DLD1 (cell line): ENCODE measurements at regions not wholly inside any gene's neighbourhood (a gene's known extent, or its start where the extent isn't known, plus 50 kb on each side); places are given as distances from the start of the nearest gene placed in this dataset.
"Not testable (repeated sequence)": the region's sequence is repeated elsewhere in the genome, so short reads cannot be mapped to it uniquely, and the experiment has no call there.

Source experiments
- in situ Hi-C: cut with HindIII; loops from 2 replicates; pipeline ENCODE4 v1.10.0; 2017; ENCODE audit warnings: low sequenced_read_pairs

DNA sequence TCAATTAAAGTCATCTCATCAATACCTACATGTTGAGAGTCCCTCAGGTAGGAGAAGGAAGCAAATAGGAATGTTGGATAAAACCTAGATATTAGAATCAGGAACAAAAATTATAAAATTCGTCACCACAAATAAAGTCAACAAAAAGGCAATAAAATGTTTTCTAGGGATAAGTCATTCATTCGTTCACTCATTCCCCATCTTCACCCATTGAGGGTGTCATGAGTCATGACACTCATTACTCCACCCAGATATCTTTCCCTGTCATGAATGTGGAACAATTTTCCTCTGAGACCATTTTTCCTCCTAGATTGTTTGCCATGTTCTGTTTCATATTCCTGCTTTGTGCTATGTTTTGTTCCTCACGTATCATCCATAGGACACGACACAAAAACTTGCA is 50.9 kb upstream of the OLIG3 start:
- in situ Hi-C loops: no loop called here

DNA sequence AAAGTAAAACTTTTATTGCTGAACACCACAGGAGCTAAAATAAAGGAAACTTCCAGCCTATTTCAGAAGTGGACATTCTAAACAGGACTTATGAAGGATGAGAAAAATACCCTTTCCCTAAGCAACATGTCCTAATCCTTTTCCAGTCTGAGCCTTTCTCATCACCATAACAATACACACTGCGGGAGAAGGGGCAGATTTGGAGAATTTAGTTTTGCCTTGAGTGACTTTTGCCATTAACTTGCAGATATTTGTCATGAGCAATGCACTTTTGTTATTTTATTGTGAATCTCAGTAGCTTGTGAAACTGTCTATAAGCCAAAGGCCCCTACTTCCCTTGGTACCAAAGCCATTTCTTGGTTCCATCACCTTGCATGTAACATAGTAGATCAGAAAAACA is 53.0 kb upstream of the OLIG3 start:
- in situ Hi-C loops: no loop called here

DNA sequence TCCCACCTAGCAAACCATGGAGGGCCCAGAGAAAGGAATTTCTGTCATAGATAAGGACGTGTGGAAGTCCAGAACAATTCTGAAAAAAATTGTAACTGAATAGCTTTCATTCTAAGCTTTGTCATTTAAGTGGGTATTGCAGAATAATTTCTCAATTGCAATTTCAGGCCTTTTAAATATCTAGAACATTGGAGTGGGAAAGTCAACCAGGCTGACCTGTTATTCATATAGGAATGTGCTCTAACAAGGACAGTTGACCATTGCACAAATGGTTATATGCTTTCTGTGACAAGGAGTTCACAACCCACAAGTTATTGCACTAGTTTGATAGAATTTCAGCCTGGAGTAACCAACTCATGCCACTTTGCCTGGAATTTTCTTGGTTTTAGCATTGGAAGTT is 53.4 kb upstream of the OLIG3 start:
- in situ Hi-C loops: no loop called here

DNA sequence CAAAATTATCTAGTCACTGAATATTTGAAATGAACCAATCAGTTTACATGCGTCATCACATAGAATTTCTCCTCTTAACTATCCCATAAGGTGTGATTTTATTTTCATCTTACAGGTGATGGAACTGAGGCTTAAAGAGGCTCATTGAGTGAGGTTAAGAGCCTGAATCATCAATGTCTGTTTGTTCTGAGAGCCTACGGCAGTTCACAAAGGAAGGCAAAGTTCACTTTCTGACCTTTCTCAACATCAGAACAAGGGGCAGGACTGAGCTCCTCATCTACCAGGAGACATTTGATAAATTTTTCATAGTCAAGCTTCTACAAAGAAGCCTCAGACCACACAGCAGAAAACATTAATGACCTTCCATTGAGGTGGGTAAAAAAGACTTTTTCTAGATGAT is 54.9 kb upstream of the OLIG3 start:
- in situ Hi-C loops: no loop called here

DNA sequence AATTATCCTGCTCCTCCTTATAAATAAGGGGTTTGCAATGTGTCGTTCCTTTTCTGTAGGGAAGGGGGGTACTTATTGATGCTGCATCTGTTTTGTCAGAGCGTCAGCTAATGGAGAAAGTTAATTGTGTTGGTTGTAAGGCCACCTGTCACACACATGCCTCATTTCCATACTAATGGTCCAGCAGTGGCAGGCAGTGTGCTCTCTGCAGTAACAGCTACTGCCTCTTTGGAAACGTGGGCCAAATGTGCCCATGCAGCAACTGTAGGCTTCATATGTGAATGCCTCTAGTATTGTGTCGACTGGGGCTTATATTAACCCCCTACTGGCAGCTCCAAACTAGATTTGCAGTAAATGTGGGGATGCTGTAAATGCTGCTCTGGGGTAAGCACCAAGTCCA is 56.3 kb upstream of the OLIG3 start:
- in situ Hi-C loops: no loop called here

DNA sequence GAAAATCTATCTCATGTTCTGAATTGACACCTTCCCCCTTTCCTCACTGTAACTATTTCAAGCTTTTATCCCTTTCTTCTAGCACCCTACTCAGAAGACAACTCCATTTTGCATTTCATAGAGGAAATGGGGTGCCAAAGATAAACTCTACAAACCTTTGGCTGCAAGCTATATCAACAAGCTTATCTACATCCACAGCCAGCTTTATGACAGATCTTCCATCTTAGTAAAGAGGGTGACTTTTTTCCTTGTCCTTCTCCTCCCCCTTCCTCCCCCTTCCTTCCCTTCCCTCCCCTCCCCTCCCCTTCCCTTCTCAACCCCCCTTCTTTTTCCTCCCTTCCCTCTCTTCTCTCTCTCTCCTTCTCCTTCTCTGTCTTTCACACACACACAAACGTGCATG is 58.0 kb upstream of the OLIG3 start:
- in situ Hi-C loops: no loop called here

DNA sequence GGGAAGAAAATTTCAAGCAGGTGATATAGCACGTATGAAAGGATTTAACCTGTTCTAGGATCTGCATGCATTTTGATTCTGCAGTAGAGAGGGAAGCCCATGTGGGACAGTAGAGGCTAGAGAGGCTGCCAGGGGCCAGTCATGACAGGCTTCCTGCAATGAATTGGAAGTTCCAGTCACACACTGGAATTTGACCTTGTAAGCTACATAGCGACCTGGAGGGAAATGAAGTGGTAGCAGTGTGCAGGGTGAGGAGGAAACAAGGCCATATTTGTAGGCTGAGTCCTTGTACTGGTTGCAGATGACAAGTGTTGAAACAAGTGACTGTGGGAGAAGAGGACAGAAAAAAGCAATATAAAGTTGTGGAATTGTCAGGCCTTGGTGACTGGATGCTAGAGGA is 58.6 kb upstream of the OLIG3 start:
- in situ Hi-C loops: no loop called here

DNA sequence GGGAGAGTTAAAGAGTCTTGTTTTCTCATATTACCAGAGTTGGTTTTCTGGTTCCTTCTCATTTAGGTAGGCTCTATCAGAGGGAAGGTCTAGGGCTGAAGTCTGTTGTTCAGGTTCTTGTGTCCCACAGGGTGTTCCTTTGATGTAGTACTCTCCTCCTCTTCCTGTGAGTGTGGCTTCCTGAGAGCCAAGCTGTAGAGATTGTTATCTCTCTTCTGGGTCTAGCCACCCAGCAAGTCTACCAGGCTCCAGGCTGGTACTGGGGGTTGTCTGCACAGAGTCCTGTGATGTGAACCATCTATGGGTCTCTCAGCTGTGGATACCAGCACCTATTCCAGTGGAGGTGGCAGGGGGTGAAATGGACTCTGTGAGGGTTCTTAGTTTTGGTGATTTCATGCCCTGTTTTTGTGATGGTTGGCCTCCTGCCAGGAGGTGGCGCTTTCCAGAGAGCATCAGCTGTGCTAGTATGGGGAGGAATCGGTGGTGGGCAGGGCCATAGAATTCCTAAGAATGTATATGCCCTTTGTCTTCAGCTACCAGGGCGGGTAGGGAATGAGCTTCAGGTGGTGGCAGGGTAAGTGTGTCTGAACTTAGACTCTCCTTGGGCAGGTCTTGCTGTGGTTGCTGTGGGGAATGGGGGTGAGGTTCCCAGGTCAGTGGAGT is 65.5 kb upstream of the OLIG3 start:
- in situ Hi-C loops: not testable (repeated sequence)

DNA sequence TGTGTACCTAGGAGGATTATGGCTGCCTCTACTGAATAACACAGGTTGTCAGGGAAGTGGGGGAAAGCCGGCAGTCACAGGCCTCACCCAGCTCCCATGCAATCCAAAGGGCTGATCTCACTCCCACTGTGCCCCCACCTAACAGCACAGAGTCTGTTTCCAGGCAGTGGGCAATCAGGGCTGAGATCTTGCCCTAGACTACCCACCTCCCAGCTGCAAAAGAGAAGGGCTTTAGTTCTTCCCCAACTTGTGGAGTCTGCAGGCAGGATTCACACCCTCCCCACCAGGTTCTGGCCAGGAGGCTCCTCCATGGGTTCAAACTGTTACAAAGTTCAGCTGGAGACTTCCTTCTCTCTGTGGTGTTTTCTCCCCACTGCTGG is 66.0 kb upstream of the OLIG3 start:
- in situ Hi-C loops: no loop called here

DNA sequence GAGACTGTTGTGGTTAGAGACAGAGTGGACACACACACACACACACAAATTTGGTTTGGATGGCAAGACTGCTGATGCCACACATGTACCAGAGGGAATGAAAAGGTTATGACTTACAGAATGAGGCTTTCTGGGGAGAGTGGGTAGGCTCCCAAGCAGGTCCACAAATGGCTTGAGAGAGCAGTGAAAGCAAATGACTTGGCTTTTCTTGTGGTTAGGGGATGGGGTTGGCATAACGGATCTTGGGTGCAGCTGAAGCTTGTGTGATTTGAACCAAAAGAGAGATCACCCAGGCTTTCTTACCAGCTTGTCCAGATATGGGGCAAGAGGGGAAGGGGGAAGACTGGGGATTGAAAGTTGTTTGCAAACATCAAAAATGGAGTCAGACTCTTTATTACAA is 73.9 kb upstream of the OLIG3 start:
- in situ Hi-C loops: no loop called here

DNA sequence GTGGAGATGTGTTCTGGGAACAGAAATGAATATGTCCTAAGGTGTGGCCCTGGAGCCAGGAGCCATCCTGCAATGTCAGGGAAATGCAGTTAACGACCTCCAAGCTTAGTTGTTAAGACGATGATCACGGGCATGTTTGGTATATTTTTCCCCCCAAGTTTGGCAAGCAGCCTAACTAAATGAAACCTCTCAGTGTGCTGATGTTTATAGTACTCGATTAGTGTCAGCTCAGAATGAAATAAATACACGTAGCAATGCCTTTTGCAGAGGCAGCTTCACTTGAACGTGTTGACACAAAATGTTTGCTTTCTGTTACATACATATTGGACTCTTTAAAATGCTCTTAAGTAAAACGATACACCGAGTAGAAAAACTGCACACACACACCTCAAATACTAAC is 76.2 kb upstream of the OLIG3 start:
- in situ Hi-C loops: no loop called here

DNA sequence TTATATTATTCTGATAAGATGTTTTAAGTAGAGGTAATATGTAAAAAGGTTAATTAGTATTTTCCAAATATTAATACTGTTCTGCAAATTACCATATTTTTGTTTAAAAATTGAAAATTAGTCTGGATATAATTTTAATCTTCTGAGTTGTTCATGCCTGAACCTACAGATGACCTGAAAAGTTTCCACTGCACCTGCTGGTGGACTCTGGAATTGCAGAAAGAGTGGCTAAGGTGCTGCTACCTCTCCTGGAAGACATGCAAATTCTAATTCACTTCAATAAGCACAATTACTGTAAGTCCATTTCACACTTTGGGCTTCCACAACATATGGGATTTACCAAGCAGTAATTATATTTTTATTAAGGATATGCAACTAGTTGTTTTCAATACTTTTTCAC is 77.7 kb upstream of the OLIG3 start:
- in situ Hi-C loops: no loop called here

DNA sequence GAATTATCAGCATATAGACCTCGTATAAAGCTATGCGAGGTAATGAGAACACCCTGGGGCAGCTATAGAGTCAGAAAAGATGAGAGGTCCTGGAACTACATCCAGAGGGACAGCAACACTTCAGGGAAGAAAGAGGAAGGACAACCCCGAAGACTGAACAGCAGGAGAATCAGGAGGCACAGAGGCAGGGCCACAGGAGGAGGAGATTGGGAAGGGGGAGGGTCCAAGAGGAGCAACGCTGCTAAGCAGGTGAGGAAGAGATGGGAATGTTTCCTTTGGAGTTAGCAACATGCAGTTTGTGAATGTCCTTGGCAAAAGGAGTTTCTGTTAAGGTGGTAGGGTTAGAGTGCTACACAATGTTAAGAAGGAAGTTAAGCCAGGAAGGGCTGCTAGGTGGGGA is 79.5 kb upstream of the OLIG3 start:
- in situ Hi-C loops: no loop called here

DNA sequence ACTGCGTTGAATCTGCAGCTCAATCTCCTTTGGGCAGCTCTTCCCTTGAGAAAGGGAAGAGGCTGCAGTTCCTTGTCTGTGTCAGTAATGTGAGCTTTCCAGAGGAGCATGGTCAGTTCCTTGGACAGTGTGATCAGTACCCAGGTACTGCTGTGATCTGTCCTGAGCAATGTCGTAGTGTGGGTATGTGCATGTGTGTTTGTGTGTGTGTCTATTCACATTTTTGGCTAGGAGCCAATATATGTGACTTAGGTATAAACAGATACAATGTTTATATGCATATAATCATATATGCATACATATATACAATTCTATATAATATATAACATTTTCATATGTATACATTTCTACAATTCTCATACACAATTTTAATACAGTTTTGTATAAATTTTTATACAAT is 85.4 kb upstream of the OLIG3 start:
- in situ Hi-C loops: no loop called here

DNA sequence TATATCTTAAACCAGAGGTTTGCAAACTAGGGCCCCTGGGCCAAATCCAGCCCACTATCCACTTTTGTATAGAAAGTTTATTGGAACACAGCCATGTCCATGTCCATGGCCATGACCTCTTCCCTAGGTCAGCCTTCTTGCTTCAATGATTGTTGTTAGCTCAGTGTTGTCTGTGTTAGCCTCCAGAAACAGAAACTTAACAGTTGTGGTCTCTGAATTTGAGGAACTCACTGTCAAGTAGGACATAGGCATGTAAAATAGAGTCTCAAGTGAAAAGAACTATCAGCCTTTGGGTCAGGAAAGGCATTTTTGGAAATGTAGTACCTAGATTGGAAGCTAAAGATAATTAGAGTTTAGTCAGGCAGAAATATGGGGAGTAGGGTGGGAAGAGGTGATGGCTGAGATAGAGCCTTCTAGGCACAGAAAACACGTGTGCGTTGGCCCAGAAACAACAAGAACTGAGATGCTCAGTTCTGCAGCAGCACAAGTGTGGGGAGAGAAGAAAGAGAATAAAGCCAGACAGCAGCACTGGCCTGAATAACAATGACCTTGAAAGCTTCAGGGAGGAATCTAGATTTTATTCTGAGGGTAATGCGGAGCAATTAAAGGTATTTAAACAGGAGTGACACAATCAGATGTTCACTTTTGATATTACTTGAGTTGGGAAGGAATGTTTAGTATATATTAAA is 87.0 kb upstream of the OLIG3 start:
- in situ Hi-C loops: no loop called here

DNA sequence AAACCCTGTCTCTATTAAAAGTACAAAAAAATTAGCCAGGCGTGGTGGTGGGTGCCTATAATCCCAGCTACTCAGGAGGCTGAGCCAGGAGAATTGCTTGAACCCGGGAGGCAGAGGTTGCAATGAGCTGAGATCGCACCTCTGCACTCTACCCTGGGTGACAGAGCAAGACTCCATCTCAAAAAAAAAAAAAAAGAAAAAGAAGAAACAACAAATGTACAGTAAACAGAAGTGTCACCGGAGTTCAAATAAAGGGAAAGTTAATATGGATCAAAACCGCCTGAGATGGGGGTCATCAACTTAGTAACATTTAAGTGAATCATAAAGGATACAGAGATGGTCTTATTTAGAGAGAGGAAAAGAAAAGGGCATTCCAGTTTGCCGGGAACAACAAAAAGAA is 89.3 kb upstream of the OLIG3 start:
- in situ Hi-C loops: not testable (repeated sequence)

DNA sequence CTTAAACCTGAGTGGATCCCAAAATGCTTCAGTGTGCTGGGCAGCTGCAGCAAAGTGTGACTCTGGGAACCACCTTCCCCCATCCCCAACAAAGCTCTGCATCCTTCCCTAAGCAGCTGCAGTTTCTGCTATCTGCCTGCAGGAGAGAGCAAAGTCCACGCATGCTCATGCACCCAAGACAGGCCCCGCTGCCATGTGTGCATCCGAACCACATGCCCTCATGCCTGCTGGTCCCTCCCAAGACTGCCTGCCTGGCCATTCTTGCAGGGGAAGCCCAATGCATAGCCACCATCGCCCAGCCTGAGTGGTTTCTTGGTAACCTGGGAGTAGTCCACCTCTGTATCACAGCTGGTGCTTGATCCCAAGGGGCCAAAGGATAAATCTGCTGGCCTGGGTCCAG is 94.3 kb upstream of the OLIG3 start:
- in situ Hi-C loops: no loop called here

DNA sequence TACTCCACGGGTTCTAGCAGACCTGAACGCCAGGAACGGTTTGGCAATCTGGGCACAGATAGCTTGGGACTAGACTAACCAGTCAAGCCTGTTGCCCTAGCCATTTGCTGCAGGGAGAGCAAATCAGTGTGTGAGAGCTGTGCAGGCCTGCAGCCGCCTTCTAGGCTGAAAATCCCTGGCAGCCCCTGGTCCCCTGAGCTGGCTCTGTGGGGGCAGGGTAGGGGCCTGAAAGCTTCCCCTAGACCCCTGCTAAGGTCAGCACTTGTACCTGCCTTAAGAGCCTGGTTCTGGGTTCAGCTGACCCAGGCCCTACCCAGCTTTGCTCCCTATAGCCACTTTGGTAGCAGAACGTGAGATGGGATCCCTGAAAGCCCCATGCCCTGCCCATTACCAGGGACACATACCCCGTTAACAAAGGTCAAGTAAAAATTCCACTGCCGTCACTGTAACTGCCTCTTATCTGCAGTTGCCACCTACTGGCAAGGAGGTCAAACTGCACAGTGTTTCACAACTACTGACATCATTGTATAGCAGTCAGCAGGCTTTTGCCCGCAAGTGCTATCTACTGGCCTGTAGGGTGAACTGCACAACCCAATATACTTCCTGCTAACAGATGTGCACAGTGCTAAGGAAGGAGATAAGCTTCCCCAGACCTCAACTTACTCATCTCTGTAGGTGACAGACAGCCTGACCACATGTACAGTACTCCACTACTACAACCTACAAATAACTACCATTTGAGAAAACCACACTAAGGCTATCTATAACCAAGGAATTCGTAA is 95.1 kb upstream of the OLIG3 start:
- in situ Hi-C loops: no loop called here

DNA sequence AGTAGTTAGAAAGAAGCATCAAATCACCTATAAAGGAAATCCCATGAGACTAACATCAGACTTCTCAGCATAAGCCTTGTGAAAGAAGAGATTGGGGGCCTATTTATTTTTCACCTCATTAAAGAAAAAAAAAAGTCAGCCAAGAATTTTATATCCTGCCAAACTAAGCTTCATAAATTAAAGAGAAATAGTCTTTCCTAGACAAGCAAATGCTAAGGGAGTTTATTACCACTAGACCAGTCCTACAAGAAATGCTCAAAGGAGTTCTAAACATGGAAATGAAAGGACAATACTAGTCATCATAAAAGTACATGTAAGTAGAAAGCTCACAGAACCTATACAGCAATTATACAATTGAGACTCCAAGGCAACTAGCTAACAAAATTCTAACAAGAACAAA is 96.5 kb upstream of the OLIG3 start:
- in situ Hi-C loops: no loop called here

DNA sequence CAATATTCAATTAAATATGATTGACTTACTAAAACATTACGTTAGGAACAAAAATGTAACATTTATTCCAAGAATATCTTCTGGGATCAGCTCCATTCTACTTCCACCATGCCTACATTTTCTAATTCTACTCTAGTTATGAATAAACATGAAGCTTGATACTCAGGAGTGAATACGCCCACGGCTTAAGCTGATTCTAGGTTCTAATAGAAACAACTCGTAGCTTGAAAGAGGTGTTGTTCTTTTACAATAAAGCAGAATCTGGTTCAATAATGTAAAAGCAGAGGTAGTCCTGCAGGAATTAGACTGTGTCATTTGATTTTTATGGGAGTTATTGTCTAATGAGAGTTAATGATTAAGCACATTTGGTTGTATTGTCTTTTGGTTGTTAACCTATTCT is 107.3 kb upstream of the OLIG3 start:
- in situ Hi-C loops: no loop called here

DNA sequence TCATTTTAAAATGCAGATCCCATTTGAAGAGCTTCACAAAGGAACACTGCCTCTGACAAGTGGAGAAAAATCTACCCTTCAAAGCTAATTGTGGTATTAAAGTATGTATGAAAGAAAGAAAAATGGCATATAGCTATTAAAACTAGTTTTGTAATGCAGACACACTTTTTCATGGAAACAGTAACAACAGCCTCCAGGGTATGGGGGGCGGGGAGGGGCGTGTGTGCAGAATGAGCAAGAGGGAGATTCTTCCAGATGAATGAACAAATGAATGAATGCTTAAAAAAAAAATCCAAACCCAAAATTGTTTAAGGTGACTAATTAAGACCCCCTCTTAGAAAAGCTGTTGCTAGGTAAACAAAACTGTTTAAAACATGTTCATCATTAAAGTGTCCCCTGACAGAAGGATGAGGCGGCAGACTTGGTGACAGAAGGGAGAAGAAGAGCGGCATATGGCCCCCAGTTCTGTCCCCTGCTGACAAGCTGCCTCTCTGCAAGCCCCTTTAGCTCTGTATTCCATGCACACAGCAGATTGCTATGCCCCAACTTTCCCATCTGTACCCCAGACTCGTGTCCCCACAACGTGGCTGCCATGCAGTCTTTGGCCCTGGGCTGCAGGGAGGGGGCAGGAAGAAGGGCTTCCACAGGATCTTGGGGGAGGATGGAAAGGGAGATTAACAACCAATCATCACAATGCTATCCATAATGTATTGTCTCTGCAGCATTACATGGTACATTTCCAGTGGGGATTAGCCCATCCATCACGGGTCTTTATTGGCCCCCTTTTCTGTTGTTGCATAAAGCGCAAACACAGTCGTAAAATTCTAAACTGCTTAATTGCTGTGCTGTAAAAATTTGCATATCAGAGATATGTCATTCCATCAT is 108.4 kb upstream of the OLIG3 start:
- in situ Hi-C loops: no loop called here
